Liver (tissue), 8 donors: ENCODE measurements at regions not wholly inside any gene's neighbourhood (a gene's known extent, or its start where the extent isn't known, plus 50 kb on each side); places are given as distances from the start of the nearest gene placed in this dataset.

Experiments
- DNase-seq: peaks from one replicate; pipeline ENCODE4 v3.0.0-alpha.2; 2017; ENCODE audit warnings: low spot score
- H3K27ac ChIP-seq, 2 donors: one replicate each; pipeline ENCODE4 v1.7.0; 2013; ENCODE audit warnings: inconsistent platforms in 2 of 2, low read length in 2 of 2, control low read depth in 1 of 2, low read depth in 1 of 2, mild to moderate bottlenecking in 1 of 2
- H3K27me3 ChIP-seq, 4 donors: one replicate each; pipeline versions ENCODE4 v1.6.1 to v1.7.0; 2013; ENCODE audit warnings: low read length in 3 of 4, inconsistent platforms in 1 of 4, mild to moderate bottlenecking in 1 of 4, moderate library complexity in 1 of 4; ENCODE audit not compliant: control insufficient read depth in 4 of 4, insufficient read depth in 4 of 4
- H3K36me3 ChIP-seq, 4 donors: one replicate each; pipeline versions ENCODE4 v1.6.1 to v1.7.0; 2013; ENCODE audit warnings: low read length in 3 of 4, mild to moderate bottlenecking in 3 of 4, low read depth in 1 of 4, moderate library complexity in 1 of 4; ENCODE audit not compliant: control insufficient read depth in 4 of 4, insufficient read depth in 3 of 4
- H3K4me1 ChIP-seq, 4 donors: one replicate each; pipeline versions ENCODE4 v1.6.1 to v1.7.0; 2013; ENCODE audit warnings: low read length in 3 of 4, mild to moderate bottlenecking in 3 of 4, moderate library complexity in 1 of 4; ENCODE audit not compliant: control insufficient read depth in 4 of 4, insufficient read depth in 4 of 4
- H3K4me3 ChIP-seq, 3 donors: one replicate each; pipeline versions ENCODE4 v1.6.1 to v1.7.0; 2013; ENCODE audit warnings: low read length in 3 of 3, control low read depth in 1 of 3, low read depth in 1 of 3, mild to moderate bottlenecking in 1 of 3
- H3K9ac ChIP-seq, 2 donors: one replicate each; pipeline ENCODE4 v1.7.0; 2013; ENCODE audit warnings: low read length in 2 of 2, mild to moderate bottlenecking in 2 of 2, moderate library complexity in 2 of 2, control low read depth in 1 of 2, low read depth in 1 of 2
- H3K9me3 ChIP-seq, 4 donors: one replicate each; pipeline versions ENCODE4 v1.6.1 to v1.7.0; 2013; ENCODE audit warnings: low read length in 3 of 4; ENCODE audit not compliant: control insufficient read depth in 4 of 4
- EGR1 ChIP-seq, 2 donors: IDR thresholded peaks; 2 replicates each; pipeline ENCODE4 v1.6.1; 2016 to 2018; ENCODE audit warnings: antibody characterized with exemption in 2 of 2, low read depth in 2 of 2
- FOXA1 ChIP-seq: IDR thresholded peaks from 2 replicates; pipeline ENCODE4 v1.6.1; 2016; ENCODE audit warnings: antibody characterized with exemption
- FOXA2 ChIP-seq: IDR thresholded peaks from 2 replicates; pipeline ENCODE4 v1.6.1; 2016; ENCODE audit warnings: antibody characterized with exemption
- GABPA ChIP-seq, 2 donors: IDR thresholded peaks in 1 of 2; conservative IDR thresholded peaks in 1 of 2; 2 replicates each; pipeline ENCODE4 v1.6.1; 2016; ENCODE audit warnings: antibody characterized with exemption in 2 of 2, mild to moderate bottlenecking in 1 of 2, moderate library complexity in 1 of 2
- HNF4A ChIP-seq, 2 donors: conservative IDR thresholded peaks; 2 replicates each; pipeline ENCODE4 v1.6.1; 2016; ENCODE audit warnings: antibody characterized with exemption in 2 of 2, mild to moderate bottlenecking in 2 of 2
- NR2F2 ChIP-seq: IDR thresholded peaks from 2 replicates; pipeline ENCODE4 v1.6.1; 2016; ENCODE audit warnings: antibody characterized with exemption
- RAD21 ChIP-seq, 2 donors: IDR thresholded peaks; 2 replicates each; pipeline ENCODE4 v1.6.1; 2016; ENCODE audit warnings: antibody characterized with exemption in 2 of 2, mild to moderate bottlenecking in 2 of 2
- RXRA ChIP-seq, 2 donors: IDR thresholded peaks; 2 replicates each; pipeline ENCODE4 v1.6.1; 2017 to 2018; ENCODE audit warnings: antibody characterized with exemption in 2 of 2, mild to moderate bottlenecking in 1 of 2
- SP1 ChIP-seq: IDR thresholded peaks from 2 replicates; pipeline ENCODE4 v1.6.1; 2018; ENCODE audit warnings: antibody characterized with exemption, mild to moderate bottlenecking
- TAF1 ChIP-seq: conservative IDR thresholded peaks from 2 replicates; pipeline ENCODE4 v1.6.1; 2016; ENCODE audit warnings: antibody characterized with exemption, mild to moderate bottlenecking
- YY1 ChIP-seq: IDR thresholded peaks from 2 replicates; pipeline ENCODE4 v1.6.1; 2016; ENCODE audit warnings: antibody characterized with exemption, mild to moderate bottlenecking
- WGBS: extraction: QIAGEN DNeasy Blood & Tissue Kit; methylation state at CpG from one replicate; pipeline ENCODE4 v1.1.7; 2013; 5-methylcytosine and 5-hydroxymethylcytosine counted together
- TF ChIP-seq, protein P1 (sequence below): IDR thresholded peaks from 2 replicates; pipeline ENCODE4 v1.6.1; 2016; ENCODE audit warnings: antibody characterized with exemption, mild to moderate bottlenecking
- TF ChIP-seq, protein P2 (sequence below): fragments of 150-350 bp; IDR thresholded peaks from 2 replicates; pipeline ENCODE4 v1.5.1; 2017; ENCODE audit warnings: improper control_type of control experiment, low read depth, low read length; ENCODE audit not compliant: missing input control
- TF ChIP-seq, protein P3 (sequence below): IDR thresholded peaks from 2 replicates; pipeline ENCODE4 v1.6.1; 2016; ENCODE audit warnings: antibody characterized with exemption
- donor health status: healthy.
- donor health status: healthy.
- donor health status: healthy.
- donor health status: healthy.
- donor health status: healthy.

DNA sequence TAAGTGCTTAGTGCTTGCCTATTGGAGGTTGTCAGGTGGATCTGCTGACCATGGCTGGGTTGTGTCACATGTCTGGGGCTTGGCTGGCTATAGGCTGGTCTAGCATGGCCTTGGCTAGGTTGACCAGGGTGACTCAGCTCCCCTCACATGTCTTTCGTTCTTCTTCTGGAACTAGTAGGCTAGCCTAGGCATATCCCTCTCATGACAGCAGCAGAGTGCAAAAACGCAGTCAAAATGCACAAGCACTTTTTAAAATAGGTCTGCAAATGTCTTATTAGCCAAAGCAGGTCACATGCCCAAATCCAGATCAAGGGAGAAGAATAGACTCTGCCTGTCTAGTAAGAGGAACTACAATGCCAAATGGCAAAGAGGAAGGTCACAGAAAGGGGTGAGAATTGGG is 179.7 kb upstream of the ACVR2A start (continued):
- TF ChIP-seq, protein P1, sequence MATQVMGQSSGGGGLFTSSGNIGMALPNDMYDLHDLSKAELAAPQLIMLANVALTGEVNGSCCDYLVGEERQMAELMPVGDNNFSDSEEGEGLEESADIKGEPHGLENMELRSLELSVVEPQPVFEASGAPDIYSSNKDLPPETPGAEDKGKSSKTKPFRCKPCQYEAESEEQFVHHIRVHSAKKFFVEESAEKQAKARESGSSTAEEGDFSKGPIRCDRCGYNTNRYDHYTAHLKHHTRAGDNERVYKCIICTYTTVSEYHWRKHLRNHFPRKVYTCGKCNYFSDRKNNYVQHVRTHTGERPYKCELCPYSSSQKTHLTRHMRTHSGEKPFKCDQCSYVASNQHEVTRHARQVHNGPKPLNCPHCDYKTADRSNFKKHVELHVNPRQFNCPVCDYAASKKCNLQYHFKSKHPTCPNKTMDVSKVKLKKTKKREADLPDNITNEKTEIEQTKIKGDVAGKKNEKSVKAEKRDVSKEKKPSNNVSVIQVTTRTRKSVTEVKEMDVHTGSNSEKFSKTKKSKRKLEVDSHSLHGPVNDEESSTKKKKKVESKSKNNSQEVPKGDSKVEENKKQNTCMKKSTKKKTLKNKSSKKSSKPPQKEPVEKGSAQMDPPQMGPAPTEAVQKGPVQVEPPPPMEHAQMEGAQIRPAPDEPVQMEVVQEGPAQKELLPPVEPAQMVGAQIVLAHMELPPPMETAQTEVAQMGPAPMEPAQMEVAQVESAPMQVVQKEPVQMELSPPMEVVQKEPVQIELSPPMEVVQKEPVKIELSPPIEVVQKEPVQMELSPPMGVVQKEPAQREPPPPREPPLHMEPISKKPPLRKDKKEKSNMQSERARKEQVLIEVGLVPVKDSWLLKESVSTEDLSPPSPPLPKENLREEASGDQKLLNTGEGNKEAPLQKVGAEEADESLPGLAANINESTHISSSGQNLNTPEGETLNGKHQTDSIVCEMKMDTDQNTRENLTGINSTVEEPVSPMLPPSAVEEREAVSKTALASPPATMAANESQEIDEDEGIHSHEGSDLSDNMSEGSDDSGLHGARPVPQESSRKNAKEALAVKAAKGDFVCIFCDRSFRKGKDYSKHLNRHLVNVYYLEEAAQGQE, result no peak
- TF ChIP-seq SP1 (no peak), GABPA (IDR thresholded peaks at IDR 0.05 in 1 of 2, conservative IDR thresholded peaks at IDR 0.05 in 1 of 2) (no peak)

DNA sequence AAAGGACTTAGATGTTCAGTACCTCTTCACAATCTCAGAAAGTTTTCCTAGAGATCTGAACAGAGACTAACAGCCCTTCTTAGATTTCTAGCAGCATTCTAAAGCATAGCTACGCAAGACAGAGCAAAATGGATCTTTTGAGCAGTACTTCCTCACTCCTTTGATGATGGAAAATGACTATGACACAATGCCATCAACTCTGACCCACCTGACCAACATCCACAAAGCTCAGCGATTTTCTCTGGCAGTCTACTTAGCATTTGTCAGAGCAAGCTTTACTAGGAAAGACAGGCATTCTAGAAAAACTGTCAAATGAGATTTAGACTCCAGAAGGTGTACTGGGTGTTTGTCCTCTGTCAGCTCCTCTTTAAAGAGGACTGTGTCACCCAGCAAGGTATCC is 180.9 kb upstream of the ACVR2A start:
- Histone ChIP-seq H3K9me3 (no peaks in the 10 kb centered on the region), H3K27me3 (peaks cover 0 to 3% (median 0%) of the 10 kb centered on the region in 4 donors), H3K36me3 (no peaks in the 10 kb centered on the region), H3K27ac (no peak overlapping the region), H3K9ac (no peak overlapping the region), H3K4me3 (no peak overlapping the region), H3K4me1 (no peaks in the 10 kb centered on the region)
- no peak for TF ChIP-seq RAD21 (IDR thresholded peaks at IDR 0.05)
- no peak for TF ChIP-seq FOXA2
- no peak for TF ChIP-seq EGR1 (IDR thresholded peaks at IDR 0.05; ENCODE audit: low read depth in 2 of 2)
- no peak for TF ChIP-seq TAF1
- TF ChIP-seq SP1, result no peak
- TF ChIP-seq, protein P2, sequence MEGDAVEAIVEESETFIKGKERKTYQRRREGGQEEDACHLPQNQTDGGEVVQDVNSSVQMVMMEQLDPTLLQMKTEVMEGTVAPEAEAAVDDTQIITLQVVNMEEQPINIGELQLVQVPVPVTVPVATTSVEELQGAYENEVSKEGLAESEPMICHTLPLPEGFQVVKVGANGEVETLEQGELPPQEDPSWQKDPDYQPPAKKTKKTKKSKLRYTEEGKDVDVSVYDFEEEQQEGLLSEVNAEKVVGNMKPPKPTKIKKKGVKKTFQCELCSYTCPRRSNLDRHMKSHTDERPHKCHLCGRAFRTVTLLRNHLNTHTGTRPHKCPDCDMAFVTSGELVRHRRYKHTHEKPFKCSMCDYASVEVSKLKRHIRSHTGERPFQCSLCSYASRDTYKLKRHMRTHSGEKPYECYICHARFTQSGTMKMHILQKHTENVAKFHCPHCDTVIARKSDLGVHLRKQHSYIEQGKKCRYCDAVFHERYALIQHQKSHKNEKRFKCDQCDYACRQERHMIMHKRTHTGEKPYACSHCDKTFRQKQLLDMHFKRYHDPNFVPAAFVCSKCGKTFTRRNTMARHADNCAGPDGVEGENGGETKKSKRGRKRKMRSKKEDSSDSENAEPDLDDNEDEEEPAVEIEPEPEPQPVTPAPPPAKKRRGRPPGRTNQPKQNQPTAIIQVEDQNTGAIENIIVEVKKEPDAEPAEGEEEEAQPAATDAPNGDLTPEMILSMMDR, result no peak
- no peak for TF ChIP-seq GABPA (IDR thresholded peaks at IDR 0.05 in 1 of 2, conservative IDR thresholded peaks at IDR 0.05 in 1 of 2)
- no peak for TF ChIP-seq HNF4A (conservative IDR thresholded peaks at IDR 0.05)
- TF ChIP-seq NR2F2, result no peak
- TF ChIP-seq RXRA (IDR thresholded peaks at IDR 0.05), result no peak
- 67% methylated on average over 2 of the region's 2 CpGs for WGBS
- DNase-seq, result no peak

DNA sequence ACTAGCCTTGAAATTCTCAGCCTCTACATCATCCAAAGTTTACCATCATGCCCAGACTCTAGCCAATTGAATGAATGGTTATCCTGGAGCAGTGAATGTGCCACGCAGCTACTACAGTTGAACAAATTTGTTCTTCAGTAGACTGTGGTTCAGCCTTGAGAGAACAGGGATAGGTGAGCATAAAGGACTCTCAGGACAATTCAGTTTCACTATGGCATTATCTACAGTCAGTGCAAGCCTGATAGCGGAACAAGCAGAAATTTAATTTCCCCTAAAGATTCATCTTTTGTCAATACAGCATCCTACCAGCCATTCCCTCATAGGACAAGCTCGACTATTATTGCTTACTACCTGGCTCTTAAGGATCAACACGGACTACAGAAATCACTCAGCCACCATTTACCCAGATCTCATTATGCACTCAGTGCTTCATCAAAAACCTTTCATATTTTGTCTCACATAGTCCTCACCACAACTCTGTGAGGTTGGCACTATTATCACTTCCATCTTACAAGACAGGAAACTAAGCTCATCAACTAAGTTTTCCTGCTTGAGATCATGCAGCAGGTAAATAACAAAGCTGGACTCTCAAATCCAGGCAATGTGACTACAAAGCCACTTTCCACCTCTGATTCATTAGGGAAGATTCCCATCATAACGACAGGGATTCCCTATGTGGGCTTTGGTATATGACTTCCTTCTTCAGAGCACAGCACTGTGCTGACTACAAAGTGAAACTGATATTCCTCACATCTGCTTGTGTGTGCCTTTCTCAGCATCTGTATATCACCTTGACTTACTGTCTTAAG is 181.5 kb upstream of the ACVR2A start:
- no peak overlapping the region for H3K27ac ChIP-seq
- no peaks in the 10 kb centered on the region for H3K9me3 ChIP-seq
- no peaks in the 10 kb centered on the region for H3K4me1 ChIP-seq
- peaks cover 0 to 3% (median 0%) of the 10 kb centered on the region in 4 donors for H3K27me3 ChIP-seq
- TF ChIP-seq YY1 (no peak), FOXA1 (no peak), GABPA (IDR thresholded peaks at IDR 0.05 in 1 of 2, conservative IDR thresholded peaks at IDR 0.05 in 1 of 2) (no peak), NR2F2 (no peak), FOXA2 (no peak)
- TF ChIP-seq, protein P3, sequence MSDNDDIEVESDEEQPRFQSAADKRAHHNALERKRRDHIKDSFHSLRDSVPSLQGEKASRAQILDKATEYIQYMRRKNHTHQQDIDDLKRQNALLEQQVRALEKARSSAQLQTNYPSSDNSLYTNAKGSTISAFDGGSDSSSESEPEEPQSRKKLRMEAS, result no peak
- no peak for DNase-seq
- H3K9ac ChIP-seq, result no peak overlapping the region
- no peak overlapping the region for H3K4me3 ChIP-seq
- no peaks in the 10 kb centered on the region for H3K36me3 ChIP-seq
- 72% methylated on average over 5 of the region's 5 CpGs for WGBS
